Neural progenitor cell (in vitro differentiated cells): ENCODE measurements at regions not wholly inside any gene's neighbourhood (a gene's known extent, or its start where the extent isn't known, plus 50 kb on each side); places are given as distances from the start of the nearest gene placed in this dataset.

ENCODE experiments used
- CTCF ChIP-seq: fragments of 200-600 bp; sonication (generic); IDR thresholded peaks from 2 replicates; pipeline ENCODE4 v1.5.1; 2017; ENCODE audit warnings: antibody characterized with exemption, mild to moderate bottlenecking
- EZH2 ChIP-seq: fragments of 200-600 bp; sonication (generic); IDR thresholded peaks from 2 replicates; pipeline ENCODE4 v1.6.1; 2017; ENCODE audit warnings: antibody characterized with exemption, mild to moderate bottlenecking, moderate library complexity
- EZH2phosphoT487 ChIP-seq: fragments of 200-600 bp; sonication (generic); IDR thresholded peaks from 2 replicates; pipeline ENCODE4 v1.6.1; 2017; ENCODE audit warnings: antibody characterized with exemption

- no peak for TF ChIP-seq CTCF
- TF ChIP-seq EZH2 = no peak
- no peak for TF ChIP-seq EZH2phosphoT487
Measured at GRCh38 chr10:69692891-69693290, 62.8 kb downstream of the FAM241B start.
